HCT116 (cell line): ENCODE measurements at regions not wholly inside any gene's neighbourhood (a gene's known extent, or its start where the extent isn't known, plus 50 kb on each side); places are given as distances from the start of the nearest gene placed in this dataset.

Source experiments
- ATAC-seq: fragments of 200-7000 bp; cut with Tn5 transposase; 2 replicates; pipeline ENCODE4 v1.9.1; 2020; ENCODE audit warnings: mild to moderate bottlenecking, moderate library complexity
- BruUV-seq: library from RNA; stranded (reverse); fragments of 400-500 nt; replicated peaks from 2 replicates; lab custom pipeline; 2021; lab: Mats Ljungman, UMichigan
- CTCF ChIA-PET: fragments of 300-600 bp; sonication (Branson Sonifier 250); formaldehyde crosslinking; loops from one replicate; lab custom pipeline; 2021; ENCODE audit warnings: antibody characterized with exemption; lab: Charles Lee
- POLR2A ChIA-PET: fragments of 300-600, 350-600 bp; sonication (Branson Sonifier 250); formaldehyde crosslinking; loops from one replicate; lab custom pipeline; 2021; ENCODE audit warnings: antibody characterized with exemption; lab: Charles Lee
- RAD21 ChIA-PET, 2 experiments: fragments of 300-600 bp; sonication (Branson Sonifier 250); formaldehyde crosslinking; loops; one replicate each; lab custom pipeline; 2023; ENCODE audit warnings: low total read pairs in 2 of 2; ENCODE audit not compliant: uncharacterized antibody in 2 of 2, unreplicated experiment in 2 of 2, low non-redundant PET in 1 of 2; lab: Charles Lee
- DNase-seq: peaks from one replicate; pipeline ENCODE4 v3.0.0-alpha.2; 2010; ENCODE audit warnings: low read depth, low spot score
- H2AFZ ChIP-seq: fragments of 200-600 bp; shearing (Covaris generic), sonication (generic); 2 replicates; pipeline ENCODE4 v1.6.1; 2017; ENCODE audit warnings: low read depth, mixed run types, mixed read lengths, antibody characterized with exemption, low read length; ENCODE audit not compliant: poor library complexity, severe bottlenecking
- H3K27ac ChIP-seq: 2 replicates; pipeline ENCODE4 v1.5.1; 2012; ENCODE audit warnings: low read depth, low read length
- H3K27me3 ChIP-seq: fragments of 200-600 bp; sonication (generic); 2 replicates; pipeline ENCODE4 v1.6.1; 2016; ENCODE audit warnings: mixed run types, low read length, mixed read lengths; ENCODE audit not compliant: insufficient read depth
- H3K36me3 ChIP-seq, 2 experiments: fragments of 200-500 bp in 1 of 2; fragments of 200-600 bp in 1 of 2; sonication (Bioruptor generic) in 1 of 2; sonication (generic) in 1 of 2; 2 replicates each; pipeline versions ENCODE4 v1.5.1 to v1.6.1; 2014 to 2016; ENCODE audit warnings: low read length in 2 of 2, inconsistent platforms in 1 of 2, mixed read lengths in 1 of 2, mixed run types in 1 of 2; ENCODE audit not compliant: insufficient read depth in 2 of 2, control insufficient read depth in 1 of 2
- H3K4me1 ChIP-seq, 2 experiments: fragments of 200-600 bp in 1 of 2; sonication (generic) in 1 of 2; 2 replicates each; pipeline versions ENCODE4 v1.5.1 to v1.6.1; 2012 to 2017; ENCODE audit warnings: low read length in 2 of 2, inconsistent platforms in 1 of 2, mild to moderate bottlenecking in 1 of 2, mixed read lengths in 1 of 2, mixed run types in 1 of 2, moderate library complexity in 1 of 2; ENCODE audit not compliant: insufficient read depth in 2 of 2, control insufficient read depth in 1 of 2
- H3K4me2 ChIP-seq: fragments of 200-600 bp; sonication (generic); 2 replicates; pipeline ENCODE4 v1.6.1; 2017; ENCODE audit warnings: mixed run types, low read length, mixed read lengths
- H3K4me3 ChIP-seq, 2 experiments: fragments of 200-600 bp in 1 of 2; sonication (generic) in 1 of 2; replicated peaks in 1 of 2; 2 replicates each; pipeline ENCODE4 v1.5.1; 2011 to 2016; ENCODE audit warnings: low read length in 2 of 2, control low read depth in 1 of 2, low read depth in 1 of 2, mild to moderate bottlenecking in 1 of 2, mixed read lengths in 1 of 2, mixed run types in 1 of 2
- H3K79me2 ChIP-seq: fragments of 200-600 bp; sonication (generic); 2 replicates; pipeline ENCODE4 v1.6.1; 2017; ENCODE audit warnings: mild to moderate bottlenecking, mixed run types, low read length, moderate library complexity, mixed read lengths; ENCODE audit not compliant: insufficient read depth
- H3K9ac ChIP-seq: fragments of 200-600 bp; sonication (generic); 2 replicates; pipeline ENCODE4 v1.6.1; 2016; ENCODE audit warnings: low read length, mixed read lengths
- H3K9me2 ChIP-seq: fragments of 200-600 bp; sonication (generic), shearing (Covaris generic); 2 replicates; pipeline ENCODE4 v1.6.1; 2017; ENCODE audit warnings: mixed run types, mild to moderate bottlenecking, moderate library complexity; ENCODE audit not compliant: insufficient read depth
- H3K9me3 ChIP-seq, 2 experiments: fragments of 200-500 bp in 1 of 2; fragments of 200-600 bp in 1 of 2; sonication (Bioruptor generic) in 1 of 2; sonication (generic) in 1 of 2; 2 replicates each; pipeline ENCODE4 v1.6.1; 2014 to 2017; ENCODE audit warnings: low read length in 2 of 2, mixed read lengths in 2 of 2, inconsistent platforms in 1 of 2, low read depth in 1 of 2, mild to moderate bottlenecking in 1 of 2, mixed run types in 1 of 2, moderate library complexity in 1 of 2; ENCODE audit not compliant: control insufficient read depth in 1 of 2, insufficient read depth in 1 of 2
- H4K20me1 ChIP-seq: fragments of 200-600 bp; sonication (generic), shearing (Covaris generic); 2 replicates; pipeline ENCODE4 v1.6.1; 2017; ENCODE audit warnings: mixed run types, mild to moderate bottlenecking, moderate library complexity; ENCODE audit not compliant: insufficient read depth
- CBX3 ChIP-seq: IDR thresholded peaks from 2 replicates; pipeline ENCODE4 v1.6.1; 2012; ENCODE audit warnings: low read depth
- CTCF ChIP-seq, 3 experiments: fragments of 200-600 bp in 1 of 3; sonication (generic) in 1 of 3; IDR thresholded peaks in 2 of 3; conservative IDR thresholded peaks in 1 of 3; 2 replicates each; pipeline ENCODE4 v1.5.1; 2012 to 2017; ENCODE audit warnings: low read depth in 2 of 3, low read length in 2 of 3, antibody characterized with exemption in 1 of 3, borderline replicate concordance in 1 of 3, control low read depth in 1 of 3, mild to moderate bottlenecking in 1 of 3, mixed read lengths in 1 of 3, mixed run types in 1 of 3, moderate library complexity in 1 of 3; ENCODE audit not compliant: insufficient read depth in 1 of 3
- EZH2phosphoT487 ChIP-seq: fragments of 200-600 bp; IDR thresholded peaks from 2 replicates; pipeline ENCODE4 v1.6.1; 2018; ENCODE audit warnings: antibody characterized with exemption, borderline replicate concordance
- REST ChIP-seq: IDR thresholded peaks from 2 replicates; pipeline ENCODE4 v1.6.1; 2012; ENCODE audit warnings: low read depth
- ZNF274 ChIP-seq: fragments of 200-500 bp; sonication (Bioruptor generic); IDR thresholded peaks from 2 replicates; pipeline ENCODE4 v1.6.1; 2014; ENCODE audit warnings: mild to moderate bottlenecking, low read depth, low read length, inconsistent platforms
- intact Hi-C: fragments of 100-400 bp; cut with micrococcal nuclease; formaldehyde crosslinking; loops from 2 replicates; pipeline ENCODE4 v1.10.0; 2022

- no TSS peak for BruUV-seq
- Histone ChIP-seq H3K79me2 (no peaks in the 10 kb centered on the region), H3K4me2 (no peak overlapping the region), H3K4me3 (no peak overlapping the region), H4K20me1 (no peaks in the 10 kb centered on the region), H3K9me3 (peaks cover 0 to 14% of the 10 kb centered on the region in 2 experiments; a peak in 2 of 4 replicates), H3K9me2 (no peaks in the 10 kb centered on the region), H3K9ac (no peak overlapping the region), H3K27me3 (no peaks in the 10 kb centered on the region), H3K4me1 (no peaks in the 10 kb centered on the region), H3K27ac (no peak overlapping the region), H2AFZ (no peak overlapping the region), H3K36me3 (no peaks in the 10 kb centered on the region)
- RAD21 ChIA-PET: no interaction called here
- intact Hi-C loops: no loop called here
- no peak for DNase-seq
- POLR2A ChIA-PET: no interaction called here
- TF ChIP-seq ZNF274 (no peak), CBX3 (no peak), REST (no peak), EZH2phosphoT487 (no peak), CTCF (IDR thresholded peaks at IDR 0.05 in 2 of 3, conservative IDR thresholded peaks at IDR 0.05 in 1 of 3; ENCODE audit: borderline replicate concordance in 1 of 3, insufficient read depth in 1 of 3, low read depth in 2 of 3, low read length in 2 of 3) (no peak)
- ATAC-seq: no peak
- CTCF ChIA-PET: no interaction called here
Measured at GRCh38 chr3:73835945-73836344, 211.2 kb upstream of the PDZRN3 start.
